Gastrocnemius medialis (tissue), 4 donors: ENCODE measurements at regions not wholly inside any gene's neighbourhood (a gene's known extent, or its start where the extent isn't known, plus 50 kb on each side); places are given as distances from the start of the nearest gene placed in this dataset.

Experiments used
- CTCF ChIP-seq, 5 experiments: fragments of 450-650 bp in 3 of 5; fragments of 200-600 bp in 2 of 5; sonication (generic) in 2 of 5; IDR thresholded peaks in 4 of 5; conservative IDR thresholded peaks in 1 of 5; 1 replicate in 4 of 5; 2 replicates in 1 of 5; pipeline ENCODE4 v1.5.1; 2016 to 2019; ENCODE audit warnings: antibody characterized with exemption in 5 of 5, mild to moderate bottlenecking in 3 of 5, moderate library complexity in 3 of 5
- POLR2A ChIP-seq, 2 donors: fragments of 450-650 bp; IDR thresholded peaks; one replicate each; pipeline ENCODE4 v1.6.1; 2017; ENCODE audit warnings: antibody characterized with exemption in 2 of 2, mild to moderate bottlenecking in 2 of 2, moderate library complexity in 2 of 2

GRCh38 chr15:89410039-89410435 lies 75.4 kb upstream of the POLG start:
- TF ChIP-seq CTCF (IDR thresholded peaks at IDR 0.05 in 4 of 5, conservative IDR thresholded peaks at IDR 0.05 in 1 of 5) (no peak), POLR2A (IDR thresholded peaks at IDR 0.05) (no peak)
